ENCODE measurements at regions not wholly inside any gene's neighbourhood (a gene's known extent, or its start where the extent isn't known, plus 50 kb on each side); places are given as distances from the start of the nearest gene placed in this dataset.

DNA sequence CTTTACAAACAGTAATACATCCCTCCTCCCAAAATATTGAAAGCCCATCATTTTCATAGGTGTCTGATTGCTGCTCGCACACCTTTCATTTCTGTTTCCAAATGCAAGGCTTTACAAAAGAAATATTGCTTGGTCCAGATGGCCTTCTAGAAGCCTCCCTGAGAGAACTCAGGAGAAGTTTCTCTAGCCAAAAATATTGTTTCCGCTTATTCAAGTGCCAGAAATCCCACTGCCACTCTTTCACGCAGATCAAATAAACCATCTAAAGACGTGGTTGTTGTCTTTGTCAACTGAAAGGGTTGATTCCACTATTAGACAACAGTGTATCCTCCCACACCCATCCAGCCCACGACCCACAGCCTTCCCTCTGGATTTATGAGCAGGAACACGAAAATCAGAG is 96.2 kb downstream of the ZIC5 start:
- H3K27ac ChIP-seq (ENCODE audit: control insufficient read depth, insufficient read depth, low read length) = no peak overlapping the region
- FAIRE-seq (no peak), DNase-seq (ENCODE audit: low read depth, low spot score) (no peak)
- no peak overlapping the region for H3K9ac ChIP-seq (ENCODE audit: control insufficient read depth, extremely low read depth, insufficient read depth, low read length)
- no peak overlapping the region for H3K4me3 ChIP-seq (ENCODE audit: control insufficient read depth in 2 of 3, extremely low read depth in 1 of 3, insufficient read depth in 2 of 3, low read depth in 1 of 3, low read length in 3 of 3)
- no peaks in the 10 kb centered on the region for H3K9me1 ChIP-seq (ENCODE audit: control insufficient read depth, extremely low read depth, insufficient read depth, low read length)
- dilution Hi-C loops (cut with MboI; ENCODE audit: extremely low pct_ligation_motif_present, low sequenced_read_pairs) = no loop called here
- no peaks in the 10 kb centered on the region for H3K36me3 ChIP-seq (ENCODE audit: control insufficient read depth in 2 of 2, extremely low read depth in 1 of 2, insufficient read depth in 2 of 2, low read length in 2 of 2)
- no peak overlapping the region for H2AFZ ChIP-seq (ENCODE audit: control insufficient read depth, low read length)
- no peak overlapping the region for H3K4me2 ChIP-seq (ENCODE audit: control insufficient read depth, extremely low read depth, insufficient read depth, low read depth, low read length)
- peaks cover 4% of the 10 kb centered on the region for H3K27me3 ChIP-seq (ENCODE audit: control insufficient read depth, extremely low read depth, insufficient read depth, low read length)
- TF ChIP-seq, protein P1, sequence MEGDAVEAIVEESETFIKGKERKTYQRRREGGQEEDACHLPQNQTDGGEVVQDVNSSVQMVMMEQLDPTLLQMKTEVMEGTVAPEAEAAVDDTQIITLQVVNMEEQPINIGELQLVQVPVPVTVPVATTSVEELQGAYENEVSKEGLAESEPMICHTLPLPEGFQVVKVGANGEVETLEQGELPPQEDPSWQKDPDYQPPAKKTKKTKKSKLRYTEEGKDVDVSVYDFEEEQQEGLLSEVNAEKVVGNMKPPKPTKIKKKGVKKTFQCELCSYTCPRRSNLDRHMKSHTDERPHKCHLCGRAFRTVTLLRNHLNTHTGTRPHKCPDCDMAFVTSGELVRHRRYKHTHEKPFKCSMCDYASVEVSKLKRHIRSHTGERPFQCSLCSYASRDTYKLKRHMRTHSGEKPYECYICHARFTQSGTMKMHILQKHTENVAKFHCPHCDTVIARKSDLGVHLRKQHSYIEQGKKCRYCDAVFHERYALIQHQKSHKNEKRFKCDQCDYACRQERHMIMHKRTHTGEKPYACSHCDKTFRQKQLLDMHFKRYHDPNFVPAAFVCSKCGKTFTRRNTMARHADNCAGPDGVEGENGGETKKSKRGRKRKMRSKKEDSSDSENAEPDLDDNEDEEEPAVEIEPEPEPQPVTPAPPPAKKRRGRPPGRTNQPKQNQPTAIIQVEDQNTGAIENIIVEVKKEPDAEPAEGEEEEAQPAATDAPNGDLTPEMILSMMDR (optimal IDR thresholded peaks at IDR 0.05 in 1 of 3, IDR thresholded peaks at IDR 0.05 in 1 of 3, conservative IDR thresholded peaks at IDR 0.05 in 1 of 3; ENCODE audit: extremely low read depth in 1 of 3, insufficient read depth in 2 of 3, low read length in 3 of 3) = no peak
- TF ChIP-seq EZH2 (IDR thresholded peaks at IDR 0.05; ENCODE audit: low read length) = no peak
- no peaks in the 10 kb centered on the region for H3K79me2 ChIP-seq (ENCODE audit: control insufficient read depth, insufficient read depth, low read length)
- H3K9me3 ChIP-seq (ENCODE audit: control insufficient read depth, low read depth, low read length) = no peaks in the 10 kb centered on the region
- no peaks in the 10 kb centered on the region for H3K4me1 ChIP-seq (ENCODE audit: control insufficient read depth, extremely low read depth, insufficient read depth, low read length)
- no peaks in the 10 kb centered on the region for H4K20me1 ChIP-seq (ENCODE audit: control insufficient read depth, extremely low read depth, insufficient read depth, low read length)

DNA sequence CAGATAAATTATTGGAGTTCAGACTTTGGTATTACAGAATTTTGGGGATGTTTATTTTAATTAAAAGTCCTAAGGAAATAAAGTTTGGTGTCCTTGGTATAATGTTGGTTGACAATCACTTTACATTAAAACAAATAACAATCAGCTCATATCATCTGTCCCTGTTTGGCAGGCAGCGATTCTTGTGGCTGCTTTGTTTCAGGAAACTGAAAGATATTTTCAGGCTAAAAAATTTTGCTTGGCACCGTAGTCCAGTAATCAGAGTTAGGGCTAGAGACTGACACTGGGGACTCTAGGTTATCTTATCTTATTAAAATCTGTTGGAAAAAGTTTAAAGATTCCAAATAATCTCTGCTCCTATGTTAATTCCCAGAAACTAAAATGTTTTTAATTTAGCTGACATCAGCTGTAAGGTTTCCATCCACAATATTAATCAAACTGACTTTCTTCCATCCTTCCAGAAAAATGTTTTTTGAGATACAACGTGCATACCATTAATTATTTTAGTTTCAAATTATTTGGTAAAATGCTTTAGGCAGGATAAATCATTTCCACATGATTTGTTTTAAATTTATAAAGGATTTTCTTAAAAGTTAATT is 97.6 kb downstream of the ZIC5 start:
- Histone ChIP-seq H3K9me3 (ENCODE audit: control insufficient read depth, low read depth, low read length) (no peaks in the 10 kb centered on the region), H3K9me1 (ENCODE audit: control insufficient read depth, extremely low read depth, insufficient read depth, low read length) (no peaks in the 10 kb centered on the region), H3K4me2 (ENCODE audit: control insufficient read depth, extremely low read depth, insufficient read depth, low read depth, low read length) (no peak overlapping the region), H3K79me2 (ENCODE audit: control insufficient read depth, insufficient read depth, low read length) (no peaks in the 10 kb centered on the region), H3K9ac (ENCODE audit: control insufficient read depth, extremely low read depth, insufficient read depth, low read length) (no peak overlapping the region), H3K27me3 (ENCODE audit: control insufficient read depth, extremely low read depth, insufficient read depth, low read length) (peaks cover 4% of the 10 kb centered on the region), H3K36me3 (ENCODE audit: control insufficient read depth in 2 of 2, extremely low read depth in 1 of 2, insufficient read depth in 2 of 2, low read length in 2 of 2) (no peaks in the 10 kb centered on the region), H4K20me1 (ENCODE audit: control insufficient read depth, extremely low read depth, insufficient read depth, low read length) (no peaks in the 10 kb centered on the region), H3K27ac (ENCODE audit: control insufficient read depth, insufficient read depth, low read length) (no peak overlapping the region), H3K4me1 (ENCODE audit: control insufficient read depth, extremely low read depth, insufficient read depth, low read length) (no peaks in the 10 kb centered on the region), H3K4me3 (ENCODE audit: control insufficient read depth in 2 of 3, extremely low read depth in 1 of 3, insufficient read depth in 2 of 3, low read depth in 1 of 3, low read length in 3 of 3) (no peak overlapping the region), H2AFZ (ENCODE audit: control insufficient read depth, low read length) (no peak overlapping the region)
- FAIRE-seq (no peak), DNase-seq (ENCODE audit: low read depth, low spot score) (no peak)
- dilution Hi-C loops (cut with MboI; ENCODE audit: extremely low pct_ligation_motif_present, low sequenced_read_pairs) = no loop called here
- TF ChIP-seq EZH2 (IDR thresholded peaks at IDR 0.05; ENCODE audit: low read length) = no peak
- TF ChIP-seq, protein P1 (optimal IDR thresholded peaks at IDR 0.05 in 1 of 3, IDR thresholded peaks at IDR 0.05 in 1 of 3, conservative IDR thresholded peaks at IDR 0.05 in 1 of 3; ENCODE audit: extremely low read depth in 1 of 3, insufficient read depth in 2 of 3, low read length in 3 of 3) = no peak
